ENCODE measurements at regions not wholly inside any gene's neighbourhood (a gene's known extent, or its start where the extent isn't known, plus 50 kb on each side); places are given as distances from the start of the nearest gene placed in this dataset.

DNA sequence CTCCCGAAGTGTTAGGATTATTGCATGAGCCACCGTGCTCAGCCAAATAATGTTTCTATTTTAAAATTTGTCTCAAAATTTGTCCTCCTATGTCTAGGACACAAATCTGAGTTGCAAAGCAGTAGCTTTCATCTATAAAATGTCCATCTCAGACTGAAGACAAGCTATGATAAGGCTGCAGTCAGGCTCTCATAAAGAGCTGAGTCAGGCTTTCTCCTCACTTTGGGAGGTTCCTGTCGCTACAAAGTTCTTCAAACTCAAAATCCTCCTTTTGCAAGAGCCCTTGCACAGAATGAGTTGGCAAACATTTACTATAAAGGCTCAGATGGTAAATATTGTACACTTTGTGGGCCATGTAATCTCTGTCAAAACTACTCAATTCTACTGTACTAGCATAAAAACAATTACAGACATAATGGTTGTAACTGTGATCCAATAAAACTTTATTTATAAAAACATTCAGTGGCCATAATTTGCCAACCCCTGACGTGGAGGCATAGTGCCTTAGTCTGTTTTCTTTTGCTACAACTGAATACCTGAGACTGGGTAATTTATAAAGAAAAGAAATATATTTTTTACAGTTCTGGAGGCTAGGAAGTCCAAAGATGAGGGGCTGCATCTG is 154.9 kb upstream of the SATB2 start:
- no peaks in the 10 kb centered on the region for H3K9me3 Mint-ChIP-seq (ENCODE audit: insufficient read depth)
- no peak overlapping the region for H3K4me3 Mint-ChIP-seq
- H3K4me1 ChIP-seq (ENCODE audit: control insufficient read depth in 2 of 2, insufficient read depth in 2 of 2, low read length in 2 of 2), result no peaks in the 10 kb centered on the region
- H3K9ac ChIP-seq (ENCODE audit: low read length), result no peak overlapping the region
- ATAC-seq (ENCODE audit: low read depth) (no peak), DNase-seq (no peak)
- no peak overlapping the region for H3K4me3 ChIP-seq (ENCODE audit: control extremely low read depth in 1 of 5, extremely low read depth in 1 of 5, insufficient read depth in 1 of 5, low read depth in 2 of 5, low read length in 4 of 5)
- CTCF ChIA-PET, result no interaction called here
- H2AFZ ChIP-seq (ENCODE audit: insufficient read depth, low read depth, low read length, poor library complexity, severe bottlenecking), result no peak overlapping the region
- H3K9me3 ChIP-seq (ENCODE audit: control extremely low read depth in 1 of 3, control insufficient read depth in 2 of 3, insufficient read depth in 1 of 3, low read length in 2 of 3), result no peaks in the 10 kb centered on the region
- H3K27me3 ChIP-seq (replicated peaks in 1 of 4; ENCODE audit: control extremely low read depth in 1 of 4, control insufficient read depth in 3 of 4, insufficient read depth in 4 of 4, low read length in 3 of 4), result no peaks in the 10 kb centered on the region
- H3K79me2 ChIP-seq (ENCODE audit: control insufficient read depth, insufficient read depth, low read length), result no peaks in the 10 kb centered on the region
- no peak overlapping the region for H3K27ac Mint-ChIP-seq
- TF ChIP-seq, protein P1, sequence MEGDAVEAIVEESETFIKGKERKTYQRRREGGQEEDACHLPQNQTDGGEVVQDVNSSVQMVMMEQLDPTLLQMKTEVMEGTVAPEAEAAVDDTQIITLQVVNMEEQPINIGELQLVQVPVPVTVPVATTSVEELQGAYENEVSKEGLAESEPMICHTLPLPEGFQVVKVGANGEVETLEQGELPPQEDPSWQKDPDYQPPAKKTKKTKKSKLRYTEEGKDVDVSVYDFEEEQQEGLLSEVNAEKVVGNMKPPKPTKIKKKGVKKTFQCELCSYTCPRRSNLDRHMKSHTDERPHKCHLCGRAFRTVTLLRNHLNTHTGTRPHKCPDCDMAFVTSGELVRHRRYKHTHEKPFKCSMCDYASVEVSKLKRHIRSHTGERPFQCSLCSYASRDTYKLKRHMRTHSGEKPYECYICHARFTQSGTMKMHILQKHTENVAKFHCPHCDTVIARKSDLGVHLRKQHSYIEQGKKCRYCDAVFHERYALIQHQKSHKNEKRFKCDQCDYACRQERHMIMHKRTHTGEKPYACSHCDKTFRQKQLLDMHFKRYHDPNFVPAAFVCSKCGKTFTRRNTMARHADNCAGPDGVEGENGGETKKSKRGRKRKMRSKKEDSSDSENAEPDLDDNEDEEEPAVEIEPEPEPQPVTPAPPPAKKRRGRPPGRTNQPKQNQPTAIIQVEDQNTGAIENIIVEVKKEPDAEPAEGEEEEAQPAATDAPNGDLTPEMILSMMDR (IDR thresholded peaks at IDR 0.05), result no peak
- TF ChIP-seq EZH2 (IDR thresholded peaks at IDR 0.05; ENCODE audit: borderline replicate concordance, insufficient read depth, low read depth, low read length, poor library complexity, severe bottlenecking), result no peak
- no peaks in the 10 kb centered on the region for H3K36me3 ChIP-seq (replicated peaks in 1 of 2; ENCODE audit: control extremely low read depth in 1 of 2, control insufficient read depth in 1 of 2, extremely low read depth in 1 of 2, insufficient read depth in 2 of 2, low read length in 1 of 2)
- no peak overlapping the region for H3K4me2 ChIP-seq (replicated peaks; ENCODE audit: low read depth, low read length, poor library complexity, severe bottlenecking)
- POLR2A ChIA-PET, result no interaction called here
- H4K20me1 ChIP-seq (ENCODE audit: control insufficient read depth, insufficient read depth, low read length, poor library complexity, severe bottlenecking), result no peaks in the 10 kb centered on the region
- peaks cover 3% of the 10 kb centered on the region for H3K27me3 Mint-ChIP-seq
- H3K27ac ChIP-seq (ENCODE audit: low read length in 2 of 2), result no peak overlapping the region
- H3K4me1 Mint-ChIP-seq, result no peaks in the 10 kb centered on the region
- intact Hi-C loops (cut with micrococcal nuclease), result no loop called here
- WGBS (ENCODE audit: insufficient coverage), result no CpG with 5 or more reads among the region's 4 CpGs

- Histone ChIP-seq H3K9me3 (ENCODE audit: control extremely low read depth in 1 of 3, control insufficient read depth in 2 of 3, insufficient read depth in 1 of 3, low read length in 2 of 3) (no peaks in the 10 kb centered on the region), H3K36me3 (replicated peaks in 1 of 2; ENCODE audit: control extremely low read depth in 1 of 2, control insufficient read depth in 1 of 2, extremely low read depth in 1 of 2, insufficient read depth in 2 of 2, low read length in 1 of 2) (no peaks in the 10 kb centered on the region), H3K27ac (ENCODE audit: low read length in 2 of 2) (no peak overlapping the region), H3K4me1 (ENCODE audit: control insufficient read depth in 2 of 2, insufficient read depth in 2 of 2, low read length in 2 of 2) (peaks cover 0 to 3% of the 10 kb centered on the region in 2 donors), H3K4me2 (replicated peaks; ENCODE audit: low read depth, low read length, poor library complexity, severe bottlenecking) (no peak overlapping the region), H3K9ac (ENCODE audit: low read length) (no peak overlapping the region), H3K4me3 (ENCODE audit: control extremely low read depth in 1 of 5, extremely low read depth in 1 of 5, insufficient read depth in 1 of 5, low read depth in 2 of 5, low read length in 4 of 5) (no peak overlapping the region), H3K79me2 (ENCODE audit: control insufficient read depth, insufficient read depth, low read length) (no peaks in the 10 kb centered on the region), H2AFZ (ENCODE audit: insufficient read depth, low read depth, low read length, poor library complexity, severe bottlenecking) (no peak overlapping the region), H3K27me3 (replicated peaks in 1 of 4; ENCODE audit: control extremely low read depth in 1 of 4, control insufficient read depth in 3 of 4, insufficient read depth in 4 of 4, low read length in 3 of 4) (peaks cover 0 to 3% (median 0%) of the 10 kb centered on the region in 4 experiments), H4K20me1 (ENCODE audit: control insufficient read depth, insufficient read depth, low read length, poor library complexity, severe bottlenecking) (no peaks in the 10 kb centered on the region)
- 100% methylated on average over 1 of the region's 3 CpGs for WGBS (ENCODE audit: insufficient coverage)
- CTCF ChIA-PET, result no interaction called here
- no peak overlapping the region for H3K4me3 Mint-ChIP-seq
- DNase-seq (no peak), ATAC-seq (ENCODE audit: low read depth) (no peak)
- H3K27me3 Mint-ChIP-seq, result peaks cover 3% of the 10 kb centered on the region
- POLR2A ChIA-PET, result no interaction called here
- no peaks in the 10 kb centered on the region for H3K9me3 Mint-ChIP-seq (ENCODE audit: insufficient read depth)
- H3K4me1 Mint-ChIP-seq, result peaks cover 6% of the 10 kb centered on the region
- H3K27ac Mint-ChIP-seq, result no peak overlapping the region
- intact Hi-C loops (cut with micrococcal nuclease), result no loop called here
- TF ChIP-seq, protein P1 (IDR thresholded peaks at IDR 0.05), result no peak
- no peak for TF ChIP-seq EZH2 (IDR thresholded peaks at IDR 0.05; ENCODE audit: borderline replicate concordance, insufficient read depth, low read depth, low read length, poor library complexity, severe bottlenecking)
These were observed 150.2 kb upstream of the SATB2 start for GRCh38 chr2:199607914-199608313.

Data from B cell (primary cell).